ENCODE measurements at regions not wholly inside any gene's neighbourhood (a gene's known extent, or its start where the extent isn't known, plus 50 kb on each side); places are given as distances from the start of the nearest gene placed in this dataset.

- no peaks in the 10 kb centered on the region for H3K9me3 Mint-ChIP-seq
- intact Hi-C loops (cut with micrococcal nuclease): no loop called here
- no peak overlapping the region for H3K4me3 Mint-ChIP-seq (ENCODE audit: low read depth)
- H3K4me1 Mint-ChIP-seq (ENCODE audit: low read depth): no peaks in the 10 kb centered on the region
- no peaks in the 10 kb centered on the region for H3K36me3 Mint-ChIP-seq (ENCODE audit: low read depth)
- no peak for DNase-seq (ENCODE audit: low spot score)
- no peak overlapping the region for H3K27ac Mint-ChIP-seq
- no peaks in the 10 kb centered on the region for H3K27me3 Mint-ChIP-seq (ENCODE audit: low read depth)
Measured at GRCh38 chr9:107980984-107981383, 491.4 kb upstream of the KLF4 start.

- no peaks in the 10 kb centered on the region for H3K36me3 Mint-ChIP-seq (ENCODE audit: low read depth)
- no peaks in the 10 kb centered on the region for H3K27me3 Mint-ChIP-seq (ENCODE audit: low read depth)
- intact Hi-C loops (cut with micrococcal nuclease): no loop called here
Measured at GRCh38 chr9:107976767-107977166, 487.2 kb upstream of the KLF4 start.

GRCh38 chr9:107975426-107976010 lies 485.9 kb upstream of the KLF4 start:
- Mint-ChIP-seq H3K36me3 (ENCODE audit: low read depth) (no peaks in the 10 kb centered on the region), H3K27me3 (ENCODE audit: low read depth) (no peaks in the 10 kb centered on the region), H3K9me3 (peaks cover 4% of the 10 kb centered on the region), H3K27ac (no peak overlapping the region), H3K4me3 (ENCODE audit: low read depth) (no peak overlapping the region), H3K4me1 (ENCODE audit: low read depth) (no peaks in the 10 kb centered on the region)
- DNase-seq (ENCODE audit: low spot score): no peak
- intact Hi-C loops (cut with micrococcal nuclease): no loop called here

More at GRCh38 chr9:107976767-107977166, 487.2 kb upstream of the KLF4 start:
- Mint-ChIP-seq H3K9me3 (peaks cover 4% of the 10 kb centered on the region), H3K4me3 (ENCODE audit: low read depth) (no peak overlapping the region), H3K27ac (no peak overlapping the region), H3K4me1 (ENCODE audit: low read depth) (no peaks in the 10 kb centered on the region)
- no peak for DNase-seq (ENCODE audit: low spot score)

- intact Hi-C loops (cut with micrococcal nuclease): no loop called here
- no peak for DNase-seq (ENCODE audit: low spot score)
- Mint-ChIP-seq H3K4me1 (ENCODE audit: low read depth) (no peaks in the 10 kb centered on the region), H3K27ac (no peak overlapping the region), H3K36me3 (ENCODE audit: low read depth) (no peaks in the 10 kb centered on the region), H3K4me3 (ENCODE audit: low read depth) (no peak overlapping the region), H3K9me3 (peaks cover 4% of the 10 kb centered on the region), H3K27me3 (ENCODE audit: low read depth) (no peaks in the 10 kb centered on the region)
Measured at GRCh38 chr9:107973451-107973850, 483.9 kb upstream of the KLF4 start.

GRCh38 chr9:107972346-107972745 lies 482.8 kb upstream of the KLF4 start:
- no peak overlapping the region for H3K4me3 Mint-ChIP-seq (ENCODE audit: low read depth)
- intact Hi-C loops (cut with micrococcal nuclease): no loop called here
- H3K9me3 Mint-ChIP-seq: peaks cover 4% of the 10 kb centered on the region
- H3K4me1 Mint-ChIP-seq (ENCODE audit: low read depth): no peaks in the 10 kb centered on the region
- no peak overlapping the region for H3K27ac Mint-ChIP-seq
- H3K27me3 Mint-ChIP-seq (ENCODE audit: low read depth): no peaks in the 10 kb centered on the region
- H3K36me3 Mint-ChIP-seq (ENCODE audit: low read depth): no peaks in the 10 kb centered on the region
- DNase-seq (ENCODE audit: low spot score): no peak

GRCh38 chr9:107971241-107971640 lies 481.7 kb upstream of the KLF4 start:
- intact Hi-C loops (cut with micrococcal nuclease): no loop called here
- Mint-ChIP-seq H3K9me3 (peaks cover 4% of the 10 kb centered on the region), H3K4me3 (ENCODE audit: low read depth) (no peak overlapping the region), H3K27me3 (ENCODE audit: low read depth) (no peaks in the 10 kb centered on the region), H3K4me1 (ENCODE audit: low read depth) (no peaks in the 10 kb centered on the region), H3K36me3 (ENCODE audit: low read depth) (no peaks in the 10 kb centered on the region), H3K27ac (no peak overlapping the region)
- DNase-seq (ENCODE audit: low spot score): no peak

- peaks cover 4% of the 10 kb centered on the region for H3K9me3 Mint-ChIP-seq
- H3K27me3 Mint-ChIP-seq (ENCODE audit: low read depth): no peaks in the 10 kb centered on the region
- DNase-seq (ENCODE audit: low spot score): no peak
- no peaks in the 10 kb centered on the region for H3K4me1 Mint-ChIP-seq (ENCODE audit: low read depth)
- H3K36me3 Mint-ChIP-seq (ENCODE audit: low read depth): no peaks in the 10 kb centered on the region
- no peak overlapping the region for H3K4me3 Mint-ChIP-seq (ENCODE audit: low read depth)
- no peak overlapping the region for H3K27ac Mint-ChIP-seq
- intact Hi-C loops (cut with micrococcal nuclease): no loop called here
Measured at GRCh38 chr9:107970726-107971125, 481.2 kb upstream of the KLF4 start.

- intact Hi-C loops (cut with micrococcal nuclease): no loop called here
Measured at GRCh38 chr9:107969727-107970126, 480.2 kb upstream of the KLF4 start.

GRCh38 chr9:107969141-107969540 lies 479.6 kb upstream of the KLF4 start:
- H3K9me3 Mint-ChIP-seq: no peaks in the 10 kb centered on the region
- intact Hi-C loops (cut with micrococcal nuclease): no loop called here
- no peak overlapping the region for H3K4me3 Mint-ChIP-seq (ENCODE audit: low read depth)
- H3K4me1 Mint-ChIP-seq (ENCODE audit: low read depth): no peaks in the 10 kb centered on the region
- H3K36me3 Mint-ChIP-seq (ENCODE audit: low read depth): no peaks in the 10 kb centered on the region
- no peaks in the 10 kb centered on the region for H3K27me3 Mint-ChIP-seq (ENCODE audit: low read depth)
- no peak for DNase-seq (ENCODE audit: low spot score)
- H3K27ac Mint-ChIP-seq: no peak overlapping the region

More at GRCh38 chr9:107969727-107970126, 480.2 kb upstream of the KLF4 start:
- Mint-ChIP-seq H3K36me3 (ENCODE audit: low read depth) (no peaks in the 10 kb centered on the region), H3K4me3 (ENCODE audit: low read depth) (no peak overlapping the region), H3K27me3 (ENCODE audit: low read depth) (no peaks in the 10 kb centered on the region), H3K9me3 (peaks cover 1% of the 10 kb centered on the region), H3K27ac (no peak overlapping the region), H3K4me1 (ENCODE audit: low read depth) (no peaks in the 10 kb centered on the region)
- no peak for DNase-seq (ENCODE audit: low spot score)

GRCh38 chr9:107963246-107963645 lies 473.7 kb upstream of the KLF4 start:
- Mint-ChIP-seq H3K36me3 (ENCODE audit: low read depth) (no peaks in the 10 kb centered on the region), H3K4me3 (ENCODE audit: low read depth) (no peak overlapping the region), H3K9me3 (no peaks in the 10 kb centered on the region), H3K27ac (no peak overlapping the region), H3K4me1 (ENCODE audit: low read depth) (no peaks in the 10 kb centered on the region), H3K27me3 (ENCODE audit: low read depth) (no peaks in the 10 kb centered on the region)
- no peak for DNase-seq (ENCODE audit: low spot score)
- intact Hi-C loops (cut with micrococcal nuclease): no loop called here

- no peaks in the 10 kb centered on the region for H3K27me3 Mint-ChIP-seq (ENCODE audit: low read depth)
- DNase-seq (ENCODE audit: low spot score): no peak
- intact Hi-C loops (cut with micrococcal nuclease): no loop called here
- H3K4me1 Mint-ChIP-seq (ENCODE audit: low read depth): no peaks in the 10 kb centered on the region
- no peaks in the 10 kb centered on the region for H3K36me3 Mint-ChIP-seq (ENCODE audit: low read depth)
- no peak overlapping the region for H3K4me3 Mint-ChIP-seq (ENCODE audit: low read depth)
- H3K27ac Mint-ChIP-seq: no peak overlapping the region
- H3K9me3 Mint-ChIP-seq: no peaks in the 10 kb centered on the region
Measured at GRCh38 chr9:107960916-107961315, 471.3 kb upstream of the KLF4 start.

GRCh38 chr9:107954312-107954711 lies 464.7 kb upstream of the KLF4 start:
- intact Hi-C loops (cut with micrococcal nuclease): no loop called here
- no peak overlapping the region for H3K4me3 Mint-ChIP-seq (ENCODE audit: low read depth)
- H3K36me3 Mint-ChIP-seq (ENCODE audit: low read depth): no peaks in the 10 kb centered on the region
- H3K27me3 Mint-ChIP-seq (ENCODE audit: low read depth): no peaks in the 10 kb centered on the region
- H3K9me3 Mint-ChIP-seq: peaks cover 8% of the 10 kb centered on the region
- H3K27ac Mint-ChIP-seq: no peak overlapping the region
- no peaks in the 10 kb centered on the region for H3K4me1 Mint-ChIP-seq (ENCODE audit: low read depth)
- no peak for DNase-seq (ENCODE audit: low spot score)

- H3K4me1 Mint-ChIP-seq (ENCODE audit: low read depth): no peaks in the 10 kb centered on the region
- H3K27ac Mint-ChIP-seq: no peak overlapping the region
- no peak for DNase-seq (ENCODE audit: low spot score)
- intact Hi-C loops (cut with micrococcal nuclease): no loop called here
- H3K4me3 Mint-ChIP-seq (ENCODE audit: low read depth): no peak overlapping the region
- peaks cover 8% of the 10 kb centered on the region for H3K9me3 Mint-ChIP-seq
- no peaks in the 10 kb centered on the region for H3K36me3 Mint-ChIP-seq (ENCODE audit: low read depth)
- H3K27me3 Mint-ChIP-seq (ENCODE audit: low read depth): no peaks in the 10 kb centered on the region
Measured at GRCh38 chr9:107953556-107954125, 464.1 kb upstream of the KLF4 start.

- no peaks in the 10 kb centered on the region for H3K4me1 Mint-ChIP-seq (ENCODE audit: low read depth)
- H3K4me3 Mint-ChIP-seq (ENCODE audit: low read depth): no peak overlapping the region
- no peaks in the 10 kb centered on the region for H3K36me3 Mint-ChIP-seq (ENCODE audit: low read depth)
- DNase-seq (ENCODE audit: low spot score): no peak
- H3K9me3 Mint-ChIP-seq: peaks cover 8% of the 10 kb centered on the region
- intact Hi-C loops (cut with micrococcal nuclease): no loop called here
- H3K27ac Mint-ChIP-seq: no peak overlapping the region
- no peaks in the 10 kb centered on the region for H3K27me3 Mint-ChIP-seq (ENCODE audit: low read depth)
Measured at GRCh38 chr9:107952773-107953172, 463.2 kb upstream of the KLF4 start.
